ENCODE measurements at regions not wholly inside any gene's neighbourhood (a gene's known extent, or its start where the extent isn't known, plus 50 kb on each side); places are given as distances from the start of the nearest gene placed in this dataset.
"Not testable (repeated sequence)": the region's sequence is repeated elsewhere in the genome, so short reads cannot be mapped to it uniquely, and the experiment has no call there.

GRCh38 chr7:46909601-46910051, 672.3 kb downstream of the TNS3 start:
- H3K4me1 Mint-ChIP-seq (ENCODE audit: unreplicated experiment): peaks cover 30% of the 10 kb centered on the region
- H3K27ac Mint-ChIP-seq (ENCODE audit: unreplicated experiment): peak overlapping the region; percentile 84
- H3K27me3 Mint-ChIP-seq (ENCODE audit: unreplicated experiment): no peaks in the 10 kb centered on the region
- H3K4me3 Mint-ChIP-seq (ENCODE audit: unreplicated experiment): no peak overlapping the region
- H3K36me3 Mint-ChIP-seq (ENCODE audit: unreplicated experiment): no peaks in the 10 kb centered on the region
- peaks cover 9% of the 10 kb centered on the region for H3K9me3 Mint-ChIP-seq (ENCODE audit: unreplicated experiment)
- DNase-seq (ENCODE audit: extremely low spot score, unreplicated experiment): no peak
- TF ChIP-seq CTCF (IDR thresholded peaks at IDR 0.05): no peak

- DNase-seq (ENCODE audit: extremely low spot score, unreplicated experiment): no peak
Measured at GRCh38 chr7:46908770-46909169, 673.1 kb downstream of the TNS3 start.

GRCh38 chr7:46904523-46904922, 677.4 kb downstream of the TNS3 start:
- not testable (repeated sequence) for DNase-seq (ENCODE audit: extremely low spot score, unreplicated experiment); H3K36me3 Mint-ChIP-seq (ENCODE audit: unreplicated experiment); H3K27ac Mint-ChIP-seq (ENCODE audit: unreplicated experiment); H3K27me3 Mint-ChIP-seq (ENCODE audit: unreplicated experiment); H3K4me3 Mint-ChIP-seq (ENCODE audit: unreplicated experiment)
- peaks cover 16% of the 10 kb centered on the region for H3K4me1 Mint-ChIP-seq (ENCODE audit: unreplicated experiment)
- peaks cover 12% of the 10 kb centered on the region for H3K9me3 Mint-ChIP-seq (ENCODE audit: unreplicated experiment)

More at GRCh38 chr7:46908770-46909169, 673.1 kb downstream of the TNS3 start:
- Mint-ChIP-seq H3K4me1 (ENCODE audit: unreplicated experiment) (peaks cover 30% of the 10 kb centered on the region), H3K9me3 (ENCODE audit: unreplicated experiment) (peaks cover 7% of the 10 kb centered on the region), H3K27me3 (ENCODE audit: unreplicated experiment) (no peaks in the 10 kb centered on the region), H3K4me3 (ENCODE audit: unreplicated experiment) (no peak overlapping the region), H3K27ac (ENCODE audit: unreplicated experiment) (peak overlapping the region; percentile 84), H3K36me3 (ENCODE audit: unreplicated experiment) (no peaks in the 10 kb centered on the region)
- TF ChIP-seq CTCF (IDR thresholded peaks at IDR 0.05): no peak

- H3K4me1 Mint-ChIP-seq (ENCODE audit: unreplicated experiment): peaks cover 2% of the 10 kb centered on the region
- no peaks in the 10 kb centered on the region for H3K36me3 Mint-ChIP-seq (ENCODE audit: unreplicated experiment)
- H3K27ac Mint-ChIP-seq (ENCODE audit: unreplicated experiment): no peak overlapping the region
- H3K27me3 Mint-ChIP-seq (ENCODE audit: unreplicated experiment): no peaks in the 10 kb centered on the region
- H3K9me3 Mint-ChIP-seq (ENCODE audit: unreplicated experiment): peaks cover 17% of the 10 kb centered on the region
- no peak for DNase-seq (ENCODE audit: extremely low spot score, unreplicated experiment)
- no peak overlapping the region for H3K4me3 Mint-ChIP-seq (ENCODE audit: unreplicated experiment)
- no peak for TF ChIP-seq CTCF (IDR thresholded peaks at IDR 0.05)
Measured at GRCh38 chr7:46902463-46902862, 679.4 kb downstream of the TNS3 start.

- no peak for DNase-seq (ENCODE audit: extremely low spot score, unreplicated experiment)
- Mint-ChIP-seq H3K36me3 (ENCODE audit: unreplicated experiment) (no peaks in the 10 kb centered on the region), H3K27me3 (ENCODE audit: unreplicated experiment) (no peaks in the 10 kb centered on the region), H3K9me3 (ENCODE audit: unreplicated experiment) (peaks cover 17% of the 10 kb centered on the region), H3K4me1 (ENCODE audit: unreplicated experiment) (peaks cover 2% of the 10 kb centered on the region), H3K4me3 (ENCODE audit: unreplicated experiment) (no peak overlapping the region), H3K27ac (ENCODE audit: unreplicated experiment) (no peak overlapping the region)
- TF ChIP-seq CTCF (IDR thresholded peaks at IDR 0.05): no peak
Measured at GRCh38 chr7:46900312-46901263, 681.3 kb downstream of the TNS3 start.
